GM12878 (cell line): ENCODE measurements at regions not wholly inside any gene's neighbourhood (a gene's known extent, or its start where the extent isn't known, plus 50 kb on each side); places are given as distances from the start of the nearest gene placed in this dataset.
"Not testable (repeated sequence)": the region's sequence is repeated elsewhere in the genome, so short reads cannot be mapped to it uniquely, and the experiment has no call there.

Source experiments
- ATAC-seq: fragments of 200-7000 bp; cut with Tn5 transposase; 3 replicates; pipeline ENCODE4 v1.9.1; 2020; ENCODE audit warnings: mild to moderate bottlenecking, moderate library complexity
- BruUV-seq: library from RNA; stranded (reverse); fragments of 400-500 nt; replicated peaks from 2 replicates; lab custom pipeline; 2021; lab: Mats Ljungman, UMichigan
- CTCF ChIA-PET: fragments of 300-600 bp; sonication (Branson Sonifier 250); formaldehyde crosslinking; extraction: SDS; loops from one replicate; lab custom pipeline; 2021; ENCODE audit warnings: inconsistent platforms; lab: Yijun Ruan, JAX
- POLR2A ChIA-PET: fragments of 350-600 bp; formaldehyde crosslinking; extraction: SDS; loops from one replicate; lab custom pipeline; 2021; ENCODE audit warnings: inconsistent platforms; lab: Charles Lee
- RAD21 ChIA-PET: fragments of 300-600 bp; sonication (Branson Sonifier 250); formaldehyde crosslinking; loops from one replicate; lab custom pipeline; 2023; ENCODE audit warnings: antibody characterized with exemption; ENCODE audit not compliant: unreplicated experiment; lab: Charles Lee
- SMC1A ChIA-PET: fragments of 300-600 bp; sonication (Branson Sonifier 250); formaldehyde crosslinking; loops from one replicate; lab custom pipeline; 2023; ENCODE audit not compliant: unreplicated experiment, uncharacterized antibody; lab: Charles Lee
- DNase-seq: peaks from one replicate; pipeline ENCODE4 v3.0.0-alpha.2; 2011; ENCODE audit warnings: low read depth, low spot score
- FAIRE-seq: peaks from 3 replicates; lab custom pipeline; 2011; peaks lifted over from hg19 to GRCh38; lab: Jason Lieb, UNC
- H2AFZ ChIP-seq: 2 replicates; pipeline ENCODE4 v1.6.0; 2011; ENCODE audit warnings: low read depth, low read length, control low read depth; ENCODE audit not compliant: control insufficient read depth
- H3K27ac ChIP-seq: 2 replicates; pipeline ENCODE4 v1.5.1; 2011; ENCODE audit warnings: control low read depth; ENCODE audit not compliant: control insufficient read depth, insufficient read depth
- H3K27me3 ChIP-seq, 2 experiments: replicated peaks in 1 of 2; 2 replicates each; pipeline versions ENCODE4 v1.6.0 to v1.6.1; 2011; ENCODE audit warnings: low read length in 1 of 2; ENCODE audit not compliant: control insufficient read depth in 2 of 2, insufficient read depth in 2 of 2
- H3K36me3 ChIP-seq, 2 experiments: 2 replicates each; pipeline ENCODE4 v1.5.1; 2011; ENCODE audit warnings: low read length in 1 of 2; ENCODE audit not compliant: control insufficient read depth in 2 of 2, insufficient read depth in 2 of 2
- H3K4me1 ChIP-seq: 2 replicates; pipeline ENCODE4 v1.6.1; 2011; ENCODE audit warnings: mild to moderate bottlenecking, low read length, moderate library complexity, mixed read lengths; ENCODE audit not compliant: control insufficient read depth, insufficient read depth
- H3K4me2 ChIP-seq: 2 replicates; pipeline ENCODE4 v1.6.0; 2011; ENCODE audit warnings: control low read depth; ENCODE audit not compliant: control insufficient read depth, insufficient read depth
- H3K4me3 ChIP-seq: fragments of 200-600 bp; sonication (generic); 2 replicates; pipeline ENCODE4 v1.5.1; 2016
- H3K79me2 ChIP-seq: 2 replicates; pipeline ENCODE4 v1.6.0; 2011; ENCODE audit warnings: low read length; ENCODE audit not compliant: control insufficient read depth, insufficient read depth
- H3K9ac ChIP-seq: 2 replicates; pipeline ENCODE4 v1.8.0; 2011; ENCODE audit warnings: low read length, control low read depth, mixed read lengths; ENCODE audit not compliant: control insufficient read depth, insufficient read depth
- H3K9me3 ChIP-seq: replicated peaks from 3 replicates; pipeline ENCODE4 v1.5.1; 2011; ENCODE audit warnings: mild to moderate bottlenecking, low read length; ENCODE audit not compliant: control insufficient read depth, insufficient read depth
- H4K20me1 ChIP-seq: 2 replicates; pipeline ENCODE4 v1.6.0; 2011; ENCODE audit not compliant: control insufficient read depth, insufficient read depth
- WGBS: methylation state at CpG from one replicate; pipeline ENCODE4 v1.1.6; 2016; ENCODE audit warnings: low lambda C conversion rate; ENCODE audit not compliant: insufficient replicate concordance, insufficient coverage; ENCODE audit errors: missing lambda C conversion rate; 5-methylcytosine and 5-hydroxymethylcytosine counted together
- in situ Hi-C: fragments of 300-500 bp; cut with MboI; formaldehyde crosslinking; loops from 9 replicates; pipeline ENCODE4 v1.14.3; 2018; ENCODE audit warnings: mixed read lengths
- intact Hi-C: fragments of 100-400 bp; cut with micrococcal nuclease; formaldehyde crosslinking; loops from one replicate; pipeline ENCODE4 v1.14.2; 2022; ENCODE audit not compliant: unreplicated experiment

DNA sequence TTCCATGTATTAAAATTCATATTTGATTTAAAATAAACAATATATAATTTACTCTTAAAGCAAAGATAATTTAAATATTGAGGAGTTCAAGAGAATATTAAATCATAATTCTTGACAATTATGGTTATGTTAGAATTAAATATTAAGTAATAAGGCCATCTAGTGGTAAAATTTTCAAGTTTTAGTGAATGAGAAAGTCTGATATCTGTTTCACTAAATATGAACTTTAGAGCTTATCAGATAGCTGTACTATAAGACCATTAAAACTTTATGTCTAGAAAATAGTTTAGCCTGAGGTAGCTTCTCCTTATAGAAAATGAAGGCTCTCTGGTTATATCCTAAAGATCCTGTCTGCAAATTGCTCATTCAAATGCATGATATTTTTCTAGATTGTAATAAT lies 152.1 kb upstream of the PRSS12 start:
- ATAC-seq, CTCF ChIA-PET, in situ Hi-C loops: not testable (repeated sequence)

DNA sequence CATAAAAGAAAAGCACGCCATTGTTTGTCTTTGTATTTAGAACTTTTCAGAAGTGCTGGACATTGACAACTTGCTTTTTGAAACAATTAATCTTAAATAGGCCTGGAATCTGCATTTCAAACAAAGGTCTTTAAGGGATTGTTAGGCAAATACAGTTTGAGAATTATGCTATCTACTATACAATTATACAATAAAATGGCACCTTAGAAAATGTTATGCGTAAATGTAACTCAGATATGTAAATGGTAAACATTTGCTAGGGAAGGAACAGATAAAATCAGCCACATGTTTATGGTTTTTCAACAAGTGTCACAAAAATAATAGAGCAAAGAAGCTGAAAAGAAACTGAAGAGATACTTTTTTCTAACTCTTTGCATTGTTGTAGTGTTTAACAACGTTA lies 152.7 kb upstream of the PRSS12 start:
- H3K27ac ChIP-seq, in situ Hi-C loops, CTCF ChIA-PET, H4K20me1 ChIP-seq, DNase-seq, SMC1A ChIA-PET, ATAC-seq, H3K9me3 ChIP-seq, H3K36me3 ChIP-seq, H3K4me3 ChIP-seq, RAD21 ChIA-PET, H3K4me1 ChIP-seq, FAIRE-seq, H3K79me2 ChIP-seq, H3K9ac ChIP-seq, H3K27me3 ChIP-seq, BruUV-seq, POLR2A ChIA-PET, H3K4me2 ChIP-seq, H2AFZ ChIP-seq, intact Hi-C loops: not testable (repeated sequence)
- WGBS = 51% methylated on average over 3 of the region's 3 CpGs

More for the DNA sequence above, 152.1 kb upstream of the PRSS12 start:
- H3K27ac ChIP-seq, H3K4me2 ChIP-seq, DNase-seq, H3K36me3 ChIP-seq, RAD21 ChIA-PET, H3K27me3 ChIP-seq, SMC1A ChIA-PET, H4K20me1 ChIP-seq, H3K9ac ChIP-seq, H2AFZ ChIP-seq, BruUV-seq, POLR2A ChIA-PET, intact Hi-C loops, H3K9me3 ChIP-seq, H3K4me3 ChIP-seq, H3K79me2 ChIP-seq, H3K4me1 ChIP-seq: not testable (repeated sequence)
- peak; percentile 44 for FAIRE-seq

DNA sequence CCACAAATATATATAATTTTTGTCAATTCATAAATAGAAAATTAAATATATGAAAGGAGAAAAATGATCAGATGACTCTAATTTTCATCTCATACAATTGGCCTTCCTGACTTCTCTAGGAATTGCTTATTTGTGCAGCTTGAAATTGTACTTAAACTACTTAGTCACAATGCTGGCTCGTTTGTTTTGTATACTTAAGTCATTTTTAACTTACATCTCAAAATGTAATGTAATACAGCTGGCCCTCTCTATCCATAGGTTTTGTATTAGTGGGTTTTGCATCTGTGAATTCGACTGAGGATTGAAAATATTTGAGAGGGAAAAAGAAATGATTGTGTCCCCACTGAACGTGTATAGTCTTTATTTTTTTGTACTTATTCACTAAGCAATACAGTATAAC lies 160.1 kb upstream of the PRSS12 start:
- RAD21 ChIA-PET, ATAC-seq, H3K27me3 ChIP-seq, CTCF ChIA-PET, POLR2A ChIA-PET, H3K9ac ChIP-seq, H2AFZ ChIP-seq, H3K4me2 ChIP-seq, DNase-seq, in situ Hi-C loops, H3K79me2 ChIP-seq, BruUV-seq, H3K4me3 ChIP-seq, FAIRE-seq, intact Hi-C loops, H3K27ac ChIP-seq, H3K9me3 ChIP-seq, H4K20me1 ChIP-seq, H3K36me3 ChIP-seq, SMC1A ChIA-PET, H3K4me1 ChIP-seq: not testable (repeated sequence)
- 0% methylated on average over 3 of the region's 3 CpGs for WGBS

DNA sequence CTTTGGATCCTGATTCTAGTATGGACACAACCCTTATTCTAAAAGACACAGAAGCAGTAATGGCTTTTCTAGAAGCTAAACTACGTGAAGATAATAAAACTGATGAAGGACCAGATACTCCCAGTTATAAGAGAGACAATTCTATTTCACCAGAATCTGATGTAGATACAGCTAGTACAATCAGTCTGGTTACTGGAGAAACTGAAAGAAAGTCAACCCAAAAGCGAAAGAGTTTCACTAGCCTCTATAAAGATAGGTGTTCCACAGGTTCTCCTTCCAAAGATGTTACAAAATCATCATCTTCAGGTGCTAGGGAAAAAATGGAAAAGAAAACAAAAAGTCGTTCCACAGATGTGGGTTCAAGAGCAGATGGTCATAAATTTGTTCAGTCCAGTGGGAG lies 161.5 kb upstream of the PRSS12 start:
- RAD21 ChIA-PET, H3K79me2 ChIP-seq, BruUV-seq, H3K4me1 ChIP-seq, H4K20me1 ChIP-seq, H3K9ac ChIP-seq, in situ Hi-C loops, H3K36me3 ChIP-seq, FAIRE-seq, SMC1A ChIA-PET, H3K4me2 ChIP-seq, H3K27ac ChIP-seq, CTCF ChIA-PET, H3K9me3 ChIP-seq, H3K4me3 ChIP-seq, H3K27me3 ChIP-seq, POLR2A ChIA-PET, H2AFZ ChIP-seq, intact Hi-C loops, DNase-seq: not testable (repeated sequence)
- peak; percentile 47; the same call in 2 of the 3 replicates for ATAC-seq
- WGBS = 30% methylated on average over 3 of the region's 3 CpGs
